HCT116 (cell line): ENCODE measurements at regions not wholly inside any gene's neighbourhood (a gene's known extent, or its start where the extent isn't known, plus 50 kb on each side); places are given as distances from the start of the nearest gene placed in this dataset.

Experiments used
- ATAC-seq: fragments of 200-7000 bp; cut with Tn5 transposase; 2 replicates; pipeline ENCODE4 v1.9.1; 2020; ENCODE audit warnings: mild to moderate bottlenecking, moderate library complexity
- BruUV-seq: library from RNA; stranded (reverse); fragments of 400-500 nt; replicated peaks from 2 replicates; lab custom pipeline; 2021; lab: Mats Ljungman, UMichigan
- CTCF ChIA-PET: fragments of 300-600 bp; sonication (Branson Sonifier 250); formaldehyde crosslinking; loops from one replicate; lab custom pipeline; 2021; ENCODE audit warnings: antibody characterized with exemption; lab: Charles Lee
- POLR2A ChIA-PET: fragments of 300-600, 350-600 bp; sonication (Branson Sonifier 250); formaldehyde crosslinking; loops from one replicate; lab custom pipeline; 2021; ENCODE audit warnings: antibody characterized with exemption; lab: Charles Lee
- RAD21 ChIA-PET, 2 experiments: fragments of 300-600 bp; sonication (Branson Sonifier 250); formaldehyde crosslinking; loops; one replicate each; lab custom pipeline; 2023; ENCODE audit warnings: low total read pairs in 2 of 2; ENCODE audit not compliant: uncharacterized antibody in 2 of 2, unreplicated experiment in 2 of 2, low non-redundant PET in 1 of 2; lab: Charles Lee
- DNase-seq: peaks from one replicate; pipeline ENCODE4 v3.0.0-alpha.2; 2010; ENCODE audit warnings: low read depth, low spot score
- H2AFZ ChIP-seq: fragments of 200-600 bp; shearing (Covaris generic), sonication (generic); 2 replicates; pipeline ENCODE4 v1.6.1; 2017; ENCODE audit warnings: low read depth, mixed run types, mixed read lengths, antibody characterized with exemption, low read length; ENCODE audit not compliant: poor library complexity, severe bottlenecking
- H3K27ac ChIP-seq: 2 replicates; pipeline ENCODE4 v1.5.1; 2012; ENCODE audit warnings: low read depth, low read length
- H3K27me3 ChIP-seq: fragments of 200-600 bp; sonication (generic); 2 replicates; pipeline ENCODE4 v1.6.1; 2016; ENCODE audit warnings: mixed run types, low read length, mixed read lengths; ENCODE audit not compliant: insufficient read depth
- H3K36me3 ChIP-seq, 2 experiments: fragments of 200-500 bp in 1 of 2; fragments of 200-600 bp in 1 of 2; sonication (Bioruptor generic) in 1 of 2; sonication (generic) in 1 of 2; 2 replicates each; pipeline versions ENCODE4 v1.5.1 to v1.6.1; 2014 to 2016; ENCODE audit warnings: low read length in 2 of 2, inconsistent platforms in 1 of 2, mixed read lengths in 1 of 2, mixed run types in 1 of 2; ENCODE audit not compliant: insufficient read depth in 2 of 2, control insufficient read depth in 1 of 2
- H3K4me1 ChIP-seq, 2 experiments: fragments of 200-600 bp in 1 of 2; sonication (generic) in 1 of 2; 2 replicates each; pipeline versions ENCODE4 v1.5.1 to v1.6.1; 2012 to 2017; ENCODE audit warnings: low read length in 2 of 2, inconsistent platforms in 1 of 2, mild to moderate bottlenecking in 1 of 2, mixed read lengths in 1 of 2, mixed run types in 1 of 2, moderate library complexity in 1 of 2; ENCODE audit not compliant: insufficient read depth in 2 of 2, control insufficient read depth in 1 of 2
- H3K4me2 ChIP-seq: fragments of 200-600 bp; sonication (generic); 2 replicates; pipeline ENCODE4 v1.6.1; 2017; ENCODE audit warnings: mixed run types, low read length, mixed read lengths
- H3K4me3 ChIP-seq, 2 experiments: fragments of 200-600 bp in 1 of 2; sonication (generic) in 1 of 2; replicated peaks in 1 of 2; 2 replicates each; pipeline ENCODE4 v1.5.1; 2011 to 2016; ENCODE audit warnings: low read length in 2 of 2, control low read depth in 1 of 2, low read depth in 1 of 2, mild to moderate bottlenecking in 1 of 2, mixed read lengths in 1 of 2, mixed run types in 1 of 2
- H3K79me2 ChIP-seq: fragments of 200-600 bp; sonication (generic); 2 replicates; pipeline ENCODE4 v1.6.1; 2017; ENCODE audit warnings: mild to moderate bottlenecking, mixed run types, low read length, moderate library complexity, mixed read lengths; ENCODE audit not compliant: insufficient read depth
- H3K9ac ChIP-seq: fragments of 200-600 bp; sonication (generic); 2 replicates; pipeline ENCODE4 v1.6.1; 2016; ENCODE audit warnings: low read length, mixed read lengths
- H3K9me2 ChIP-seq: fragments of 200-600 bp; sonication (generic), shearing (Covaris generic); 2 replicates; pipeline ENCODE4 v1.6.1; 2017; ENCODE audit warnings: mixed run types, mild to moderate bottlenecking, moderate library complexity; ENCODE audit not compliant: insufficient read depth
- H3K9me3 ChIP-seq, 2 experiments: fragments of 200-500 bp in 1 of 2; fragments of 200-600 bp in 1 of 2; sonication (Bioruptor generic) in 1 of 2; sonication (generic) in 1 of 2; 2 replicates each; pipeline ENCODE4 v1.6.1; 2014 to 2017; ENCODE audit warnings: low read length in 2 of 2, mixed read lengths in 2 of 2, inconsistent platforms in 1 of 2, low read depth in 1 of 2, mild to moderate bottlenecking in 1 of 2, mixed run types in 1 of 2, moderate library complexity in 1 of 2; ENCODE audit not compliant: control insufficient read depth in 1 of 2, insufficient read depth in 1 of 2
- H4K20me1 ChIP-seq: fragments of 200-600 bp; sonication (generic), shearing (Covaris generic); 2 replicates; pipeline ENCODE4 v1.6.1; 2017; ENCODE audit warnings: mixed run types, mild to moderate bottlenecking, moderate library complexity; ENCODE audit not compliant: insufficient read depth
- ATF3 ChIP-seq: IDR thresholded peaks from 2 replicates; pipeline ENCODE4 v1.6.1; 2012
- CBX3 ChIP-seq: IDR thresholded peaks from 2 replicates; pipeline ENCODE4 v1.6.1; 2012; ENCODE audit warnings: low read depth
- CEBPB ChIP-seq: IDR thresholded peaks from 2 replicates; pipeline ENCODE4 v1.6.1; 2012; ENCODE audit warnings: low read depth
- EGR1 ChIP-seq: IDR thresholded peaks from 2 replicates; pipeline ENCODE4 v1.6.1; 2012; ENCODE audit warnings: low read depth
- EZH2 ChIP-seq: fragments of 200-600 bp; sonication (generic); IDR thresholded peaks from 2 replicates; pipeline ENCODE4 v1.6.1; 2017; ENCODE audit warnings: antibody characterized with exemption, mixed run types
- EZH2phosphoT487 ChIP-seq: fragments of 200-600 bp; IDR thresholded peaks from 2 replicates; pipeline ENCODE4 v1.6.1; 2018; ENCODE audit warnings: antibody characterized with exemption, borderline replicate concordance
- JUND ChIP-seq: IDR thresholded peaks from 2 replicates; pipeline ENCODE4 v1.6.1; 2012
- POLR2A ChIP-seq: IDR thresholded peaks from 2 replicates; pipeline ENCODE4 v1.7.0; 2011; ENCODE audit warnings: borderline replicate concordance; ENCODE audit not compliant: insufficient read depth, insufficient read length; ENCODE audit errors: extremely low read depth
- POLR2AphosphoS5 ChIP-seq: IDR thresholded peaks from 2 replicates; pipeline ENCODE4 v1.6.1; 2011; ENCODE audit warnings: mild to moderate bottlenecking, low read depth, low read length, moderate library complexity
- REST ChIP-seq: IDR thresholded peaks from 2 replicates; pipeline ENCODE4 v1.6.1; 2012; ENCODE audit warnings: low read depth
- SIN3A ChIP-seq: IDR thresholded peaks from 2 replicates; pipeline ENCODE4 v1.6.1; 2012; ENCODE audit warnings: low read depth
- SP1 ChIP-seq: IDR thresholded peaks from 2 replicates; pipeline ENCODE4 v1.6.1; 2012; ENCODE audit warnings: low read depth
- SRF ChIP-seq: IDR thresholded peaks from 2 replicates; pipeline ENCODE4 v1.6.1; 2012; ENCODE audit warnings: low read depth
- ZFX ChIP-seq: fragments of 450-650 bp; IDR thresholded peaks from 2 replicates; pipeline ENCODE4 v1.6.1; 2017
- ZNF274 ChIP-seq: fragments of 200-500 bp; sonication (Bioruptor generic); IDR thresholded peaks from 2 replicates; pipeline ENCODE4 v1.6.1; 2014; ENCODE audit warnings: mild to moderate bottlenecking, low read depth, low read length, inconsistent platforms
- intact Hi-C: fragments of 100-400 bp; cut with micrococcal nuclease; formaldehyde crosslinking; loops from 2 replicates; pipeline ENCODE4 v1.10.0; 2022
- TF ChIP-seq, protein P1 (sequence below): IDR thresholded peaks from 2 replicates; pipeline ENCODE4 v1.6.1; 2012
- TF ChIP-seq, protein P2 (sequence below): IDR thresholded peaks from 2 replicates; pipeline ENCODE4 v1.6.1; 2011; ENCODE audit warnings: mild to moderate bottlenecking, low read length, moderate library complexity; ENCODE audit not compliant: insufficient replicate concordance; ENCODE audit errors: extremely low read depth

DNA sequence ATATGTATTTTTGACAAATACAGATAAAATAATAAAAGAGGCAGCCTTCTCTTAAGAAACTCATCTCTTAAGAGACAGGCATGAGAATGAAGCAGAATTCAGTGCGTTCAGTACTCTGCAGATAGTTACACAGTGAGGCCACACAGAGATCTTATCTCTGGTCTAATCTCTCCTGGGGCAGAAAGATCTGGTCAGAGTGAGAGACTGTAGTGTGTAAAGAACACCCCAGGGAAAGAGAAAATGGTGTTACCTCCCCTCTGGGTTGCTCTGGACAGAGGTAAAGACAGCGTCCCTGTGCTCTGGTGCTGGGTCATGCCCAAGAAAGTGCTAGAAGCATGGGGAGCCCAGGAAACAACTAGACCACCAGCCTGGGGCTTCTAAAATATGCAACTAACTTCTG is 216.3 kb downstream of the SIPA1L2 start:
- no peaks in the 10 kb centered on the region for H3K27me3 ChIP-seq
- H3K27ac ChIP-seq: no peak overlapping the region
- BruUV-seq: no TSS peak
- no peaks in the 10 kb centered on the region for H3K9me2 ChIP-seq
- ChIA-PET CTCF (no interaction called here), POLR2A (no interaction called here), RAD21 (no interaction called here)
- no peaks in the 10 kb centered on the region for H4K20me1 ChIP-seq
- TF ChIP-seq SP1 (no peak), ZNF274 (no peak), CBX3 (no peak), EZH2 (no peak), SIN3A (no peak), EZH2phosphoT487 (no peak)
- H2AFZ ChIP-seq: no peak overlapping the region
- H3K4me3 ChIP-seq: no peak overlapping the region
- intact Hi-C loops: no loop called here
- no peak overlapping the region for H3K4me2 ChIP-seq
- DNase-seq (no peak), ATAC-seq (no peak)
- no peaks in the 10 kb centered on the region for H3K9me3 ChIP-seq
- no peaks in the 10 kb centered on the region for H3K4me1 ChIP-seq
- H3K79me2 ChIP-seq: no peaks in the 10 kb centered on the region
- no peak overlapping the region for H3K9ac ChIP-seq
- no peaks in the 10 kb centered on the region for H3K36me3 ChIP-seq

- H2AFZ ChIP-seq: no peak overlapping the region
- CTCF ChIA-PET: no interaction called here
- H3K36me3 ChIP-seq: no peaks in the 10 kb centered on the region
- no peaks in the 10 kb centered on the region for H3K9me3 ChIP-seq
- TF ChIP-seq CBX3 (no peak), CEBPB (no peak), EZH2 (no peak), EGR1 (no peak), POLR2AphosphoS5 (no peak), ZFX (no peak), POLR2A (no peak), REST (no peak), JUND (no peak), SIN3A (no peak), ATF3 (no peak), ZNF274 (no peak), SRF (no peak)
- TF ChIP-seq, protein P1, sequence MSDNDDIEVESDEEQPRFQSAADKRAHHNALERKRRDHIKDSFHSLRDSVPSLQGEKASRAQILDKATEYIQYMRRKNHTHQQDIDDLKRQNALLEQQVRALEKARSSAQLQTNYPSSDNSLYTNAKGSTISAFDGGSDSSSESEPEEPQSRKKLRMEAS: no peak
- TF ChIP-seq, protein P2, sequence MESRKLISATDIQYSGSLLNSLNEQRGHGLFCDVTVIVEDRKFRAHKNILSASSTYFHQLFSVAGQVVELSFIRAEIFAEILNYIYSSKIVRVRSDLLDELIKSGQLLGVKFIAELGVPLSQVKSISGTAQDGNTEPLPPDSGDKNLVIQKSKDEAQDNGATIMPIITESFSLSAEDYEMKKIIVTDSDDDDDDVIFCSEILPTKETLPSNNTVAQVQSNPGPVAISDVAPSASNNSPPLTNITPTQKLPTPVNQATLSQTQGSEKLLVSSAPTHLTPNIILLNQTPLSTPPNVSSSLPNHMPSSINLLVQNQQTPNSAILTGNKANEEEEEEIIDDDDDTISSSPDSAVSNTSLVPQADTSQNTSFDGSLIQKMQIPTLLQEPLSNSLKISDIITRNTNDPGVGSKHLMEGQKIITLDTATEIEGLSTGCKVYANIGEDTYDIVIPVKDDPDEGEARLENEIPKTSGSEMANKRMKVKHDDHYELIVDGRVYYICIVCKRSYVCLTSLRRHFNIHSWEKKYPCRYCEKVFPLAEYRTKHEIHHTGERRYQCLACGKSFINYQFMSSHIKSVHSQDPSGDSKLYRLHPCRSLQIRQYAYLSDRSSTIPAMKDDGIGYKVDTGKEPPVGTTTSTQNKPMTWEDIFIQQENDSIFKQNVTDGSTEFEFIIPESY: no peak
- TF ChIP-seq, all 23 proteins: peak for 0
- no peak for DNase-seq
- no peaks in the 10 kb centered on the region for H3K79me2 ChIP-seq
- H3K27me3 ChIP-seq: no peaks in the 10 kb centered on the region
- ChIA-PET RAD21 (no interaction called here), POLR2A (no interaction called here)
- H3K27ac ChIP-seq: no peak overlapping the region
- H3K9ac ChIP-seq: no peak overlapping the region
- no peaks in the 10 kb centered on the region for H3K4me1 ChIP-seq
- no peak overlapping the region for H3K4me2 ChIP-seq
- no peaks in the 10 kb centered on the region for H3K9me2 ChIP-seq
- no TSS peak for BruUV-seq
- no peak for ATAC-seq
- intact Hi-C loops: no loop called here
- no peak overlapping the region for H3K4me3 ChIP-seq
- H4K20me1 ChIP-seq: no peaks in the 10 kb centered on the region
Observed at GRCh38 chr1:232409584-232409983, 220.3 kb downstream of the SIPA1L2 start.
